GM12865 (cell line): ENCODE measurements at regions not wholly inside any gene's neighbourhood (a gene's known extent, or its start where the extent isn't known, plus 50 kb on each side); places are given as distances from the start of the nearest gene placed in this dataset.

Experiments used
- DNase-seq: peaks from one replicate; pipeline ENCODE4 v3.0.0; 2010; ENCODE audit warnings: low read depth
- H3K4me3 ChIP-seq: 2 replicates; pipeline ENCODE4 v1.5.1; 2011; ENCODE audit warnings: mild to moderate bottlenecking, low read depth, low read length, control low read depth
- TF ChIP-seq, protein P1 (sequence below): IDR thresholded peaks from 2 replicates; pipeline ENCODE4 v1.5.1; 2011; ENCODE audit warnings: low read length, control low read depth, low read depth, inconsistent platforms; ENCODE audit not compliant: insufficient read depth; ENCODE audit errors: missing control alignments

DNA sequence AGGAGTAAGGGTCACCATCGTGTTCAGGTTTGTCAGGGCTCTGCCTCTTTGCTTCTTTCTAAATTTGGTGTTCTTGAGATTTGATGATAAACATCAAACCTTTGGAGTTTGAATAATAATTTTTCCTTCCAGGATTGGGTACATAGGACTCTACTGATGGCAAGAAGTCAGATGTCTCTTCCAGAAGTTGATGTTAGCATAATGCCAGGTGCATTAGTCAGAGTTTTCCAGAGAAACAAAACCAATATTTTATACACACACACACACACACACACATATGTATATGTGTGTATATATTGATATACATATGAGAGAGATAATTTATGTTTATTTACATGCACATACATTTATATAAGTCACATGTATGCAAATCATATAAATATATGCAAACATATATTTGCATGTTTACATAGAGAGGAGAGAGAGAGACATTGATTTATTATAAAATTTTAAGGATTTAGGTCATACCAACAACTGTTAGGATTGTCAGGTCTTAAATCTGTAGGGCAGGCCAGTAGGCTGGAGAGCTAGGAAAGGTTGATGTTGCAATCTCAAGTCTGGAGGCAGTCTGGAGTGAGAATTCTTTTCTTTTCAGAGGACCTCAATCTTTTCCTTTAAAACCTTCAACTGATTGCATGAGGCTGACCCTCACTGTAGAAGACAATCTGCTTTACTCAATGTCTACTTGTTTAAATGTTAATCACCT is 199.2 kb downstream of the HLX start:
- no peak overlapping the region for H3K4me3 ChIP-seq
- TF ChIP-seq, protein P1, sequence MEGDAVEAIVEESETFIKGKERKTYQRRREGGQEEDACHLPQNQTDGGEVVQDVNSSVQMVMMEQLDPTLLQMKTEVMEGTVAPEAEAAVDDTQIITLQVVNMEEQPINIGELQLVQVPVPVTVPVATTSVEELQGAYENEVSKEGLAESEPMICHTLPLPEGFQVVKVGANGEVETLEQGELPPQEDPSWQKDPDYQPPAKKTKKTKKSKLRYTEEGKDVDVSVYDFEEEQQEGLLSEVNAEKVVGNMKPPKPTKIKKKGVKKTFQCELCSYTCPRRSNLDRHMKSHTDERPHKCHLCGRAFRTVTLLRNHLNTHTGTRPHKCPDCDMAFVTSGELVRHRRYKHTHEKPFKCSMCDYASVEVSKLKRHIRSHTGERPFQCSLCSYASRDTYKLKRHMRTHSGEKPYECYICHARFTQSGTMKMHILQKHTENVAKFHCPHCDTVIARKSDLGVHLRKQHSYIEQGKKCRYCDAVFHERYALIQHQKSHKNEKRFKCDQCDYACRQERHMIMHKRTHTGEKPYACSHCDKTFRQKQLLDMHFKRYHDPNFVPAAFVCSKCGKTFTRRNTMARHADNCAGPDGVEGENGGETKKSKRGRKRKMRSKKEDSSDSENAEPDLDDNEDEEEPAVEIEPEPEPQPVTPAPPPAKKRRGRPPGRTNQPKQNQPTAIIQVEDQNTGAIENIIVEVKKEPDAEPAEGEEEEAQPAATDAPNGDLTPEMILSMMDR = no peak
- DNase-seq = no peak

DNA sequence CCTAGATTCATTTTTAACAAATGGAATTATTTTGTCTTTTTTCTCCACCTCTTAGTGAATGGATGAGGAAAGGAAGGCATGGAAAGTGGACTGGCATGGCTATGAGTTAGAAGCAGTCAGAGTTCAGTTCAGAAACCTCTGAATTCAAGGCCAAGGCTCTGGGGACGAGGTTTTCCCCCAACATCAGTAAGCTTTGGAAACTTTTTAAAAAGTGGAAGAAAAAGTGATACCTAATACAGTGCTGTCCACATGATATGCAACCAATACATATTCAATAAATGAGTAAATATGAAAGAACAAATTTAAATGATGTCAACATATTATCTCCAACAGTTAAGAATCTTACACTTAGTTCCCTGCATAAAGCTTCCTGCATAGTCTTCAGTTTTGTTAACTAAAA is 204.7 kb downstream of the HLX start:
- no peak for DNase-seq
- TF ChIP-seq, protein P1 = no peak
- no peak overlapping the region for H3K4me3 ChIP-seq

DNA sequence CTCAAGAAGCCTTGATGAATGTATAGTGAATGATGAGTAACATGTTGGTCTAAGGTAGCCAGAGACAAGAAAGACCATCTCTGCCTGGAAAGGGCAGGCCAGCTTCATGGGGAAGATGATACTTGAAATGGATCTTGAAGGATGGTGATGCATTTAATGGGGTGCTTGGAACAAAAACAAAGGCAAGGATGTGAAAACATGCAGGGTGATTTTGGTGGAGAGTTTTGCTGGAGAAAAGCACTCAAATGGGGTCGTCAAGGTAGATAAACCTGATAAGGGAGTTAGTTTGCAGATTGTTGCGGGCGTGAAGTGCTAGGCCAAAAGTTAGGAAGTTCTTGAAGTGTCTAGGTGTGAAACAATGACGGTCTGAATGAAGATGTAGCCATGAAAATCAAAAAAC is 205.4 kb downstream of the HLX start:
- H3K4me3 ChIP-seq = no peak overlapping the region
- TF ChIP-seq, protein P1 = no peak
- no peak for DNase-seq

DNA sequence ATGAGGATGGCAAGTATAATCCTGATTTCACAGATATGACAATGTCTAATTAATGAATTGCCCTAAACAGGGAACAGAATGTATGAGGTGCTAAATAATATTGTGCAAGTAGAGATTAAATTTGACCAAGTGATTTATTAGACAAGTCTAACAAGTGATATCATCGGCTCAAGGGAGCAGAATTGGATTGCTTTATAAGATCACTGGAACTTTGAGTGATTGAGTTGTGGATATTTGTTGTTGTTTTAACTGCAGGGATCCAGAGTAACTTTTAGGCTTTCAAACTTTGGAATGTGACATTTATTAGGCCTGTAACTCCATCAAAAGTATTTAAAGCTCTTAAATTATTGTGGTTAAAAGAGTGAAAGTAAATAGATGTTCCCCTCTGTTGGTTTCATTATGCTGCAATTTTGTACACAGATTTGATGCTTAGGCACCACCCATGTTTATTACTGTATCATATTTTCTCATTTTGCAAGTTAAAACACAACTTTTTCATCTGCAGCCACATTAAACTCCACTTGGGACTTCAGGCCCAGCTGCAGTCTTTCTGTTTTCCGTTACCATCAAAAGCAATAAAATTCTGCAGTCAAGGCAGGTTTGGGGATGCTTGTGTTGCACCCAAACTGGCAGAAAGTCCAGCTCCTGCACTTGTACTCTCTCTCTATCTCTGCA is 206.6 kb downstream of the HLX start:
- TF ChIP-seq, protein P1 = no peak
- H3K4me3 ChIP-seq = no peak overlapping the region
- no peak for DNase-seq

DNA sequence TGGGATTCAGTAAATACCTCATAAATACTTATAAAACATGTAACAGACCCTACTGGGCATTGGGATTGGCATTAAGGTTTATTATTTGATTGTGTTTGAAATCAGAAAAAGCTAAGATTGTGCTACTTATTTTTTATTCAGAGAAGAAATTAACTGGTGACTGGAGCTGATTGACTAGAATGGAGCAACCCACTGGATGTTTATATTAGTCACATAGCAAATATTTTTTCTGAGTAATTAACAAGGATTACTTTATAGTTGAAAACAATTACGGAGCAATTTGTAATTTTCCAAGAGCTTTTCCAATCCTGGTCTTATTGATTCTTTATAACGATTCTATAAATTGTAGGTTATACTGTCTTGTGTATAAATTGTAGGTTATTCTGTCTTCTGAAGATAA is 208.7 kb downstream of the HLX start:
- no peak for DNase-seq
- TF ChIP-seq, protein P1 = no peak
- H3K4me3 ChIP-seq = no peak overlapping the region

DNA sequence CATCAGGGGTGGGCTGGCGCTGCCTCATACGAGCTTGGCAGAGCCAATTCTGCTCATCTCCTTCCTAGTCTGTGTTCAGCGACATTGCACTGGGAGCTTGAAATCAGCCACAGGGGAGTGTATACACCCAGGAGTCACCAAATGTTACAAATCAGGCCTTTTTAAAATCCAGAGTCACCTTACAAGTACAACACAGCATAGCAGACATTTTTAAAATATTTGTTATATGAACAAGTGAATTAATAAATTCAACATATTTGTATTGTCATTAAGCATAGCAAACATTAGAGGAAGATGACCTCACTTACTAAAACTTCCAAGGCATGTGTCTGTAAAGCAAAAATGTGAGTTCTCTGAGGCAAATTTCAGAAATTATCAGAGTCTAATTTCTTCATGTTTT is 210.0 kb downstream of the HLX start:
- TF ChIP-seq, protein P1 = no peak
- H3K4me3 ChIP-seq = no peak overlapping the region
- DNase-seq = no peak
